ENCODE measurements at regions not wholly inside any gene's neighbourhood (a gene's known extent, or its start where the extent isn't known, plus 50 kb on each side); places are given as distances from the start of the nearest gene placed in this dataset.

- Histone ChIP-seq H4K5ac (ENCODE audit: insufficient read length, low read depth, low read length) (no peak overlapping the region), H3K4ac (ENCODE audit: low read depth, low read length) (no peak overlapping the region), H3K9me3 (ENCODE audit: control insufficient read depth, low read depth, low read length) (no peaks in the 10 kb centered on the region), H4K8ac (replicated peaks; ENCODE audit: insufficient read length, low read depth, low read length) (no peak overlapping the region), H2AFZ (ENCODE audit: low read length) (no peak overlapping the region), H2BK120ac (ENCODE audit: low read depth, low read length, poor library complexity, severe bottlenecking) (no peak overlapping the region), H3K14ac (ENCODE audit: insufficient read depth, low read length) (no peak overlapping the region), H2AK5ac (ENCODE audit: insufficient read length, low read length) (no peak overlapping the region), H3K18ac (ENCODE audit: insufficient read length, low read depth, low read length) (no peak overlapping the region), H3K79me2 (ENCODE audit: insufficient read depth, low read length) (no peaks in the 10 kb centered on the region), H3K9ac (ENCODE audit: extremely low read depth, insufficient read length, low read length) (no peak overlapping the region), H3K56ac (ENCODE audit: insufficient read length, low read depth, low read length) (no peak overlapping the region), H4K91ac (ENCODE audit: insufficient read length, low read depth, low read length) (no peak overlapping the region), H3T11ph (ENCODE audit: low read length) (no peak overlapping the region), H4K20me1 (ENCODE audit: control insufficient read depth, insufficient read depth, insufficient read length) (no peaks in the 10 kb centered on the region), H2BK5ac (ENCODE audit: insufficient read length, low read length) (no peak overlapping the region), H3K23me2 (ENCODE audit: insufficient read length, low read depth, low read length, poor library complexity, severe bottlenecking) (no peaks in the 10 kb centered on the region), H2BK20ac (ENCODE audit: low read depth, low read length, poor library complexity, severe bottlenecking) (no peak overlapping the region), H2BK15ac (ENCODE audit: low read depth, low read length) (no peak overlapping the region), H3K23ac (ENCODE audit: insufficient read length, low read depth, low read length) (no peak overlapping the region), H3K4me1 (ENCODE audit: insufficient read depth, low read length) (no peaks in the 10 kb centered on the region; the same call in 1 of the 2 replicates), H3K27ac (ENCODE audit: insufficient read length, low read depth, low read length) (no peak overlapping the region), H3K27me3 (ENCODE audit: insufficient read depth, low read length) (no peaks in the 10 kb centered on the region), H3K79me1 (ENCODE audit: insufficient read depth, low read depth, low read length, poor library complexity, severe bottlenecking) (no peaks in the 10 kb centered on the region), H2BK12ac (ENCODE audit: insufficient read length, low read depth, low read length) (no peak overlapping the region), H3K4me2 (ENCODE audit: insufficient read depth, insufficient read length, low read length) (no peak overlapping the region)
- no peaks in the 10 kb centered on the region for H3K27me3 Mint-ChIP-seq (ENCODE audit: low read depth)
- WGBS (ENCODE audit: extremely low coverage, insufficient read length, low lambda C conversion rate), result no CpG with 5 or more reads among the region's 8 CpGs
- H3K36me3 Mint-ChIP-seq (ENCODE audit: insufficient read depth in 1 of 3, low read depth in 3 of 3), result peaks cover 0 to 7% (median 1%) of the 10 kb centered on the region in 3 experiments; a peak in 2 of 7 replicates
- TF ChIP-seq CTCF (conservative IDR thresholded peaks at IDR 0.05), result no peak
- DNase-seq, result no peak
- H3K9me3 Mint-ChIP-seq, result peaks cover 2 to 8% of the 10 kb centered on the region in 2 experiments; a peak in 3 of 5 replicates
- H3K27ac Mint-ChIP-seq, result no peak overlapping the region; a peak in 1 of 7 replicates
- peaks cover 13 to 14% of the 10 kb centered on the region in 2 experiments for H3K4me1 Mint-ChIP-seq
- no peak overlapping the region for H3K4me3 Mint-ChIP-seq
Measured at GRCh38 chr6:48213076-48213788, 102.2 kb upstream of the PTCHD4 start.

All from H9 (cell line).